ENCODE measurements at regions not wholly inside any gene's neighbourhood (a gene's known extent, or its start where the extent isn't known, plus 50 kb on each side); places are given as distances from the start of the nearest gene placed in this dataset.
"Not testable (repeated sequence)": the region's sequence is repeated elsewhere in the genome, so short reads cannot be mapped to it uniquely, and the experiment has no call there.

DNA sequence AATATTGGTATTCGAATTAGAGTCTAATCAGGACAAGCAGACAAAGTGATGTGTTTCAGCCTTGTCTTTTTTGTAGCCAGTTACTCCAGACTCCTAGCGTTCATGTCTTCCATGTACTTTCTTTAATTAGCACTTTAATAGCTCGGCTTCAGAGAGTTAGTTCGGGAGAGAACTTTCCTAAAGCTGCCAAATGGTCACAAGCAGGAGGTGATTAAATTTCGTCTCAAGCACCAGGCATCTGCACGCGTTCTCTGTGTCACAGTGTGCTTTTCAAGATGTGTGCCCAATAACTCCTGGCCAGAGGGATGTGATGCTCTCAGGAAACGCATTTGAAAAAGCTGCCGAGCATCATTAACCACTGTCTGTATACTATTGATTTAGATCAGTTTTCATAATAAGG is 790.8 kb downstream of the SOCS6 start:
- no peak for DNase-seq (ENCODE audit: low read depth)

DNA sequence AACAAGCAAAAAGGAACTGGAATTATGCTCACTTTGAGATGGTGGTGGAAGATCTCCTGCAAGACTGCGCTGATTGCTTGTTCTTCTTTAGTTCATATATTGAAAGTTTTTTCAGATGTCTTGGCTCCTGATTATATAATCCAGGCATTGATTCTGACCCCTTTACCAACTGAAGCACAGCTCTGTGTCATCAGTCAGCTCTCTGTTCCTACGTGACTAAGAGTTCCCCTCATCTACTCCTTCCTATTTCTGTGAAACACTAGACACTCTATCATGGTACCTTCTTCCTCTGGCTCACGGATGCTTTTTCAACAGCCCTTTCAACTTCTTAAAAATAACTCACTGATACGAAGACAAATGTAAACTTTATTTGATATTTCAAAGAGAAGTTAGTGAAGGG is 788.6 kb downstream of the SOCS6 start:
- DNase-seq (ENCODE audit: low read depth) = no peak

DNA sequence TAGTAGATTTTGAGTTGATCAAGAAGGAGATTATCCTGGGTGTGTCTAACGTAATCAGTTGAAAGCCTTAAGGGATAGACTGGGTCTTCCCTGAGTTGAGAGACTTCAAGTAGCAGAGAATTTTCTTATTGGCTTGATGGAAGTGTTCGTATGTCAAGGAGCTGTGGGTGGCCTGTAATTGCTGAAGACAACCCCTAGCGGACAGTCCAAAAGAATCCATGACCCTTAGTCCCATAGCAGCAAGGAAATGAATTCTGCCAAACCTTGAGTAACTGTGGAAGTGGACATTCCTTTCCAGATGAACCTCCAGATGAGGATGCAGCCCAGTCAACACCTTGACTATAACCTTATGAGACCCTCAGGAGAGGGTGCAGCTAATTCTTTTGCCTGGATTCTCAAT is 786.3 kb downstream of the SOCS6 start:
- no peak for DNase-seq (ENCODE audit: low read depth)

DNA sequence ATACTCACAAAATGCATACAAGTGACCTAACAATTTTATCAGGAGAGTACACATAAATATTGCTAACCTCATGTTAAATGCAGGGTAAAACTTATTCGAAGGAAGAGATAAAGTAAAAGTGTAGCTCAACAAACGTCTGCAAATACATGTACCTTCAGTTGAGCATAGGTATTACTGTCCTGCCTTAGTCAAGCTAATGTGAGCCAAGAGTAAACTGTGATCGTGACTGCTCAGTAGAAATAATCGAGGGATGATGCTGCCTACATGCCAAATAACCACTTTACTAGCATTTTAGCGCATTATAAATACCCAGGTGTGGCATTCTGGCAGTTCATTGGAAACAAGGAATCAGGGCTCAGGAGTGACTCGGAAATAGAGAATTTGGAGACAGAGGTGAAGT is 779.5 kb downstream of the SOCS6 start:
- no peak for DNase-seq (ENCODE audit: low read depth)

DNA sequence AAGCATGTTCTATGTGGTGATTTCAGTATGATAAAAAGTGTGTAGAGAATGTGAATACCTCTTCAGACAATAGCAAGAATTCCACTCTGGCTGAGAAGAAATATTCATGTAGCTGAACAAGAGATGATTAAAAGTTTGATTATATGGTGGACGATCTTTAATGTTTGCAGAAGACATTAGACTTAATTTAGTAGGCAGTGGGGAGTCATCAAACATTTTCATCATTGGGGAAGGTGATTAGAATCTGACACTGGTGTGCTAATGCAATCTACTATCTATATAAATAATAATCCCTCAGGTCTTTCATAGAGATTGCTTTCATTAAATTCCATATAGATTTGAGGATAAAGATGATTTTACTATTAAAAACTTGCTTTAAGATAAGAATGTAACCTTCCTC is 761.0 kb downstream of the SOCS6 start:
- DNase-seq (ENCODE audit: low read depth) = no peak

DNA sequence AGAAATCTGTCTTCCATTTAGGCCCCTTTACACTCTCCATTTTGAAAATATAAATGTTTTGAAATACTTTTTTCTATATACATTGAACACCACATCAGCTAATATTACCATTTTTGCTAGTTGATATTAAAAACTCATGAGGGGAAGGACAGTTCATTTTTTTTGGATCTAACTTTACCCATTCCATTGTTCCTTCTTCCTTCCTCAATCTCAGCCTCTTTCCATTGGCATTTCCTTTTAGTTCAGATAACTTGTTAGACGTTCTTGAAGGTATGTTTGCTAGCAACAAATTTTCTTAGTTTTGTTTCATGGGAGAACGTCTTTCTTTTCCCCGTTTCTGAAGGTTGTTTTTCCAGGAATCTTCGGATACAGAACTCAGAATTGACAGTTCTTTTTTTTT is 759.0 kb downstream of the SOCS6 start:
- no peak for DNase-seq (ENCODE audit: low read depth)

DNA sequence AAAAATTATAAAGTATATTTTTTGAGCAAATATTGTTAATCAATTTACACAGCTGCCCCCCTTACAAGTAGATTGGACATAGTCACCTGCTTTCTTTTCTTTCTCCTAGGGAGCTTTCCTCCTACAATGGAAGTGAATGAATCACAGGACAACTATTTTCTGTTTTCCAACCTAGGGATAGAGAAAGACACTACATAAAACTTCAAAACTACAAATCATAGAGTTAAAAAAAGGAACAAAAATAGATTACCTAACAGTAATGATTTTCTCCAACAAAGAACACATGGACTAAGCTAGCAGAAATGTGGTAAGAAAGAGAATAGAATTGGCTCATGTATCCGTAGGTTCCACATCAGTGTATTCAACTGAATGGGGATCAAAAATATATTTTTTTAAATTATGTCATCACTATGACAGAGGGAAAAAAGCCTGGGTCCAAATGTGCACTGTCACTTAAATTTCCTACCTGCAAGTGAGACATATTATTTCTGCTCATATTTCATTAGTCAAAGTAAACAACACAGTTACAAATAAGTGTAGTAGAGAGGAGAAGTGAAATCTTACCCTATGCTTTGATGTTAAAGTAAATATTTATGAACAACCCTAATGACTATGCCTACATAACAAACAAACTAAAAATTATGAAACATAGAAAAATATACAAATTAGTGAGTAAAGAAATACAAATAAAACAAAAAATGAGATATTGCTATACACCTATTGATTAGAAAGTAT is 756.7 kb downstream of the SOCS6 start:
- DNase-seq (ENCODE audit: low read depth) = no peak

DNA sequence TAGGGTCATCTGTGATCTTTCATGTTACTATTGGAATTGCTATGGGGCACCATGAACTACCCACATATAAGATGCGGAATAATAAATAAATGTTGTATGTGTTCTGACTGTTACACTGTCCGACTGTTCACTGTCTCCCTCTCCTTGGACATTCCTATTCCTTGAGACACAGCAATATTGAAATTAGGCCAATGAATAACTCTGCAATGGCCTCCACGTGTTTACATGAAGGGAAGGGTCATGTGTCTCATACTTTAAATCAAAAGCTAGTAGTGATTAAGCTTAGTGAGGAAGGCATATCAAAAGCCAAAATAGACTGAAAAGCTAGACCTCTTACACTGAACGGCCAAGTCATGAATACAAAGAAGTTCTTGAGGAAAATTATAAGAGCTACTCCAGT is 751.3 kb downstream of the SOCS6 start:
- DNase-seq (ENCODE audit: low read depth) = no peak

DNA sequence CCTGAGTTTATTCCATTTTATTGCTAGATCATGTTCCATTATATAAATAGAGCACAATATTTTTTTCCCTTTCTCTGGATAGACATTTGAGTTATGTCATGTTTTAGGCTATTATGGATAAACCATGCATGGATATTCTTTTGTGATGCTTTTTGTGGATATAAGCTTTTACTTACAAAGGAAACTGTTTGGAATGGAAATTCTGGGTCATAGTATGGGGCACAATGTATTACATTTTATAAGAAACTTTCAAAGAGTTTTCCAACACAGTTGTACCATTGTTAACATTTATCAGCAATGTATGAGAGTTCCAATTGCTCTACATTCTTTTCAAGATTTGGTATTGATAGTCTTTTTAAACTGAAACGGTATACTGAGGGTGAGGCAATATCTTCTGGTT is 749.4 kb downstream of the SOCS6 start:
- no peak for DNase-seq (ENCODE audit: low read depth)

DNA sequence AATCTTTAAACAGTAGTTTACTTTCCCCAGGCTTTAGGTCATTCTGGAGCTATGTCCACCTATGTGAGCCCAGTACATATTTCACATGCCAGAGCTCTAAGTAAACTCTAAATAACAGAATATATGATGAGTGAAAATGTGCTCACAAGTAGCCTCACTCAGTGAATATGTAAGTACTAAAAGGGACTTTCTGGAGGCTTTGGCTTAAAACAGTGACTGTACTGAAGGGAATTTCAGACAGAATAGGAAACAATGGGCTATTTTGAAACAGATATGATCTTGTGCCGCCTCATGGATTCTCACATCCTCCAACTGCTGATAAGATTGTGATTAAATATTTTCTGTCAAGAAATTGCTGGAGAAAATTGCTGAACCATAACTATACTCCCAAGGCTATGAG is 747.9 kb downstream of the SOCS6 start:
- DNase-seq (ENCODE audit: low read depth) = peak; percentile 68

DNA sequence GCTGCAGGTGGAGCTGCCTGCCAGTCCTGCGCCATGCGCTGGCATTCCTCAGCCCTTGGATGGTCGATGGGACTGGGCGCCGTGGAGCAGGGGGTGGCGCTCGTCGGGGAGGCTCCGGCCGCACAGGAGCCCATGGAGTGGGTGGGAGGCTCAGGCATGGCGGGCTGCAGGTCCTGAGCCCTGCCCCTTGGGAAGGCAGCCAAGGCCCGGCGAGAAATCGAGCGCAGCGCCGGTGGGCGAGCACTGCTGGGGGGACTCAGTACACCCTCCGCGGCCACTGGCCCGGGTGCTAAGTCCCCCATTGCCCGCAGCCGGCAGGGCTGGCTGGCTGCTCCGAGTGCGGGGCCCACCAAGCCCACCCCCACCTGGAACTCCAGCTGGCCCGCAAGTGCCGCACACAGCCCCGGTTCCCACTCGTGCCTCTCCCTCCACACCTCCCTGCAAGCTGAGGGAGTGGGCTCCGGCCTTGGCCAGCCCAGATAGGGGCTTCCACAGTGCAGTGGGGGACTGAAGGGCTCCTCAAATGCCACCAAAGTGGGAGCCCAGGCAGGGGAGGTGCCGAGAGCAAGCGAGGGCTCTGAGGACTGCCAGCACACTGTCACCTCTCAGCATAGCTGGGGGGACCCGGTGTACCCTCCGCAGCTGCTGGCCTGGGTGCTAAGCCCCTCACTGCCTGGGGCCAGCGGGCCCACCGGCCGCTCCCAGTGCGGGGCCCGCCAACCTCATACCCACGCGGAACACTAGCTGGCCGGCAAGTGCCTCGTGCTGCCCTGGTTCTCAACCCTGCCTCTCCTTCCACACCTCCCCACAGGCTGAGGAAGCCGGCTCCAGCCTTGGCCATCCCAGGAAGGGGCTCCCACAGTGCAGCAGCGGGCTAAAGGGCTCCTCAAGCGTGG is 742.7 kb downstream of the SOCS6 start:
- DNase-seq (ENCODE audit: low read depth) = not testable (repeated sequence)

DNA sequence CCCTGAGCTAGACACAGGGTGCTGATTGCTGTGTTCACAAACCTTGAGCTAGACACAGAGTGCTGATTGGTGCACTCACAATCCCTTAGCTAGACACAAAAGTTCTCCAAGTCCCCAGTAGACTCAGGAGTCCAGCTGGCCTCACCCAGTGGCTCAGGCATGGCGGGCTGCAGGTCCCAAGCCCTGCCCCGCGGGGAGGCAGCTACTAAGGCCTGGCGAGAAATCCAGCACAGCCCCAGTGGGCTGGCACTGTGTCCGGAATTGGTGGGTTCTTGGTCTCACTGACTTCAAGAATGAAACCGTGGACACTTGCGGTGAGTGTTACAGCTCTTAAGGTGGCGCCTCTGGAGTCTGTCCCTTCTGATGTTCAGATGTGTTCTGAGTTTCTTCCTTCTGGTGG is 741.2 kb downstream of the SOCS6 start:
- not testable (repeated sequence) for DNase-seq (ENCODE audit: low read depth)

DNA sequence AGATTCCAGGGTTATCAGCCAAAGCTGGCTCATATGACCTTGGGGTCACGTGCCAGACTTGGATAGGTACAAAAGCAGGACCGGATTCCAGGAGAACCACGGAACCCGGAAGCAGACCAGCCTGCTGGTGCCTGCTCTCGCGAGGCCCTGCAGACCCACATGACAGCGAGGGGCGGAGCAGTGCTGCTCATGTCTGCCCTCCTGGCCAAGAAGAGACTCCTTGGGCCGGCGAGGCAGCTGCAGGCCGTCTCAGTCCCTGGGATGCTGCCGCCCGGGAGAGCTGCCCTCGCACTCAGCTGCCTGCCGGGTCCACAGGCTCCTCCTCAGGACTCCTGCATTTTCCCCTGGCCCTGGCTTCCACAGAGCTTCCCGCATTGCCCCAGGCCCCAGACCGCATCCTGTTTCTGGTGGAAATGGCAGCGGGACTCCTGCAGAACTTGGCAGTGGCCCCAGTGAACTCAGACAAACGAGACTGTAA is 739.5 kb downstream of the SOCS6 start:
- DNase-seq (ENCODE audit: low read depth) = no peak

DNA sequence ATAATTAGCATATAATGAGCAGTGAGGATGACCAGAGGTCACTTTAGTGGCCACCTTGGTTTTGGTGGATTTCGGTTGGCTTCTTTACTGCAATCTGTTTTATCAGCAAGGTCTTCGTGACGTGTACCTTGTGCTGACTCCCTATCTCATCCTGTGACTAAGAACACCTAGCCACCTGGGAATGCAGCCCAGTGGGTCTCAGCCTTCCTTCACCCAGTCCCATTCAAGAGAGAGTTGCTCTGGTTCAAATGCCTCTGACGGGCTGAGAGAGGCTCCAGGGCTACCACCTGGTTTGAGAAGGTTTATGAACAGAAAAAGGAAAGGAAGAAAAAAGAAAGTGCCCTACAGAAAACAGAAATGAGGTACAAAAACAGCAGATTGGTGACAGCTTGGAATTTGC is 738.7 kb downstream of the SOCS6 start:
- DNase-seq (ENCODE audit: low read depth) = no peak

DNA sequence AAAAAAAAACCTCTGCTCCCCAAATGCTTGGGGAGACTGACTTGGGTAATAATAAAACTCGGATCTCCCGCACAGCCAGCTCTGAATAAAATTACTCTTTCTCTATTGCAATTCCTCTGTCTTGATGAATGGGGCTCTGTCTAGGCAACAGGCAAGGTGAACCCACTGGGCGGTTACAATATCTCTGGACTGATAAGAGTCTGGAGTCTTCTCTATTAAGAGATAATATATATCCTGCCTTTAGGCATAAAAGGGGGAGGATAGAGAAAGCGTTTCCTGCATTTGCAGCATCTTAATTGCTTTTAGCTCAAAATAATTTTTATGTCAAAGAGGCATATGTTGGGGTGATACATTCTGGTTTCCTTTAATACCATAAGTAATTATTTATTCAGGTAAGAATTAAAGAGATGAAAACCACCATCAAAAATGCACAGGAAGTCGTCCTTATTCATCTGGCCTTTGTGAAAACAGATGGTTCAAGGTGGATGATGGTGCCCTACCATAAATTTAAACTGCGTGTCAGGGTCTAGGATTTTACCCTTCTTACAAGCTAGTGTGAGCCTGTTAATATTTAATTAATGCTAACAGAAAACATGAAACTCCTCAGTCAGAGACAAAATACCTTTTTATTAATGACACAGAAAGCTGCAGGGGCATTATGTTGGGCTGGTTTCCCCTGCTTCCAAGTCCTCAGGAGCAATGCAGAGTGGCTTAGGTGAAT is 736.8 kb downstream of the SOCS6 start:
- DNase-seq (ENCODE audit: low read depth) = no peak

DNA sequence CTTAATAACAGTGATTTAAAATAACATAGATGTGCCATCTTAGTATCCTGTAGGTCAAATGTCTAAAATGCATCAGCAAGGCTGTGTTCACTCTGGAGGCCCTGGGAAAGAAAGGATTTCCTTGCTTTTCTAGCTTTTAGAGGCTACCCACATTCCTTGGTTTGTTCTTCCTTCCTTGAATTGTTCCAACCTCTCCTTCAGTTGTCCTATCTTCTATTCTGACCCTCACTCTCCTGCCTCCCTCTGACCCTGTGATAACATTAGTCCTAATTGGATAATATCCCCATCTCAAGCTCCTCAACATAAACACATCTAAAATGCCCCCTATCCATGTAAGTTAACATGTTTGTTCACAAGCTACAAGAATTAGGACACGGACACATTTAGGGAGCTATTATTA is 733.5 kb downstream of the SOCS6 start:
- DNase-seq (ENCODE audit: low read depth) = no peak

DNA sequence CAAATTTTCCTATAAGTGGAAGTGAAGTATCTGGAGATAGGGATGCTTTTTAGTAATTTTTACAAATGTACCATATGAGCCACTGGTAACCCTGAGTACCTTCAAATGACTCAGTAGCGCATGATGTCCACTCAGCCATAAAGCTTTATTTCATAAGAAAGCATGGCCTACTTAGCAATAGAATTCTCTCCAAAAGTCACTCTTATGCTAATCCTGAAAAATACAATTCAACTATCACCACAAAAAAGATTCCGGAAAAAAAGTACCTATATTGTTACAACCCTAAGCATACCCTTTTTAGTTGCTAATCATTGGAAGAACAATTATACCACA is 732.2 kb downstream of the SOCS6 start:
- DNase-seq (ENCODE audit: low read depth) = no peak

DNA sequence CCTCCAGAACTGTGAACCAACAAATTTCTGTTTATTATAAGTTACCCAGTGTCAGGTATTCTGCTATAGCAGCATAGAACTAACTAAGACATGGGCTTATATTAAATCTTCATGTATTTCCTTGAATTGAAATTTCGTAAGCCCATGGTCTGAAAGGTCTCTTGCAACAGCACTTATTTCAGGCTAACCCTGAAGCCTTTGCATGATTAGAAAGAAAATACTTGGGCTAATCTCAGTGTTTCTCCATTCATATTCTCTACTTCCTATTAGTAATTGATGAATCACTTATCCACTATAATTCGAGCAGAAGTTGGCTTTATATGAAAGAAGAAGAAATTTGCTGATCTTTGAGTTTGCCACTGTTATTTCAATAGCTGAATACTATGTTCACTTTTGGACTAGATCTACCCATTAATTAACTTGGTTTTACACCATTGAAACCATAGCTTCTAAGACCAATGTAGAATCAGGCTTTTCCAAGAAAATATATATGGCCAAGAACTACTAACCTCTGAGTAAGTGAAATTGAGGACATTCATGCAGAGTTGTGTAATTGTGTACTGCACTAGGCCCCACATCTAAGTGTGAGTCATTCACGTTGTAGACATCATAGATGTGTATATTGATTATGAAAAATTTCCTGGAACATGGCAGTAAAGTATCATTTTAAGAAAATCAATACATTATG is 731.6 kb downstream of the SOCS6 start:
- peak; percentile 33 for DNase-seq (ENCODE audit: low read depth)

DNA sequence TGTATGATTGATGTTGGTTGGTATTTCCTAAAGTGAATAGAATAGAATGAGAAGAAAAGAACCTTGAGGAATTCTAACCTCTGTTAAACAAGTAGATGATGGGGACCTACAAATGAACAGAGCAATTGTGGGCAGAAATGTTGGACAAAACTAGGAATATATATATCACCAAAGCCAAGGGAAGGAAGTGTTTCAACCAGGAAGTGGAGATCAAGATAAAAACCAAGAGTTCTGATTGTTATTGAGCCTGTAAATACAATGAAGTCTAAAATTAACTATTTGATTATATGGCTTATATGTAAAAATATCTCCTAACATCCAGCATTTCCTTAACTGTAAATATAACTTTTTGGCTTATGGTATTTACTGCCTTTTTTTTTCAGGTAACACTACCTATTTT is 730.0 kb downstream of the SOCS6 start:
- DNase-seq (ENCODE audit: low read depth) = no peak

DNA sequence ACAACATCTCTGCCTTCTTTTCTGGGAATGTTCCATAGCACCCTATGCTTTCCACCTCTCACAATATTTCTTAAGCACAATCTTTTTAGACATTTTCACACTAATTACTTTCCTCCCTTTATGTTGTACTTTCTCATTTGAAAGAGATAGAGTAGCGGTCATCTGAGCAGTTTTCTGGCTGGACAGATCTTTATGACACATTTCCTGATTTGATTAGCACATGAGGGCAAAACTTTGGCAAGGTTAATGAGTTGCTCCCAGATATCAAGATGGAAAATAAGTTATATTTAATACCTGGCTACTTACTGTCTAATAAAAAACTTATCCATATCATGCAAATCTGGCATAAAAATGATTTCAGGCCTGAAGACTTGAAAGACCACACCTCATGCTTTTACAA is 723.9 kb downstream of the SOCS6 start:
- DNase-seq (ENCODE audit: low read depth) = no peak

DNA sequence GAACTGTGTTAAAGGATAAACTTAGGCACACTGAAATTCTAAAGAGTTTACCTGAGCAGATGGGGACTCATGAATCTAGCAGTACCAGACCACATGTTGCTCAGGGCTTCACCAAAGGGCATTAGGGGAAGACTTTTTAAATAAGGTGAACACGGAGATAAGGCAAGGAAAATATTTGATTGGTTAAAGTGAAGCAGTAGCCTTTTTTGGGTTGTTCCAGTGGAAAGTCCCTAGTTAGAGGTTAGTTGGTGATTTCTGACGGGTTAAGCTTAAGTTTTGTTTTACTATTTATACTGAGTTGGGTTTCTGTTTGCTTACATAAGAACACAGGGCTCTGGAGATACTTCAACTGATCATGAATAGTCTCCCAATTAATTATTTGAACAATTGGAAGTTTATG is 722.5 kb downstream of the SOCS6 start:
- no peak for DNase-seq (ENCODE audit: low read depth)

DNA sequence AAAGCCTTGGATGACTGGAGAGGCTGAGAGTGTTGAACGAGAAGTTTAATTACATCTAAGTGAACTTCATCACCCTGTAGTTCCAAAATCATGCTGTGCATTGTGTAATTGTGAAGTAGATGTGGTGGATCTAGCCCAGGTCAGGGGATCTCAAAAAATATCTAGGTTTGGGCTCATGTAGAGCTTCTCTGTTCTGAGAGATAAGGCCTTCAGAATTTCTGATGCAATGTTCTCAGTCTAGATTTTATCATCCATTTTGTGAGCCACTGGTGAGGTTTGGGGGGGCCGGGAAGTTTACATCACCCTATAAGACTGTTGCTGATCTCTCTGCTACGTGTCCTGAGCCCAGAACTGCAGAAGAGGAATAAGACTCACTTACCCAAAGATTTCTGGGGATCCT is 719.4 kb downstream of the SOCS6 start:
- no peak for DNase-seq (ENCODE audit: low read depth)

Data from HS-5 (cell line).